ENCODE measurements at regions not wholly inside any gene's neighbourhood (a gene's known extent, or its start where the extent isn't known, plus 50 kb on each side); places are given as distances from the start of the nearest gene placed in this dataset.

GRCh38 chr5:74200560-74200959, 440.0 kb downstream of the ENC1 start:
- no peak for TF ChIP-seq CTCF (IDR thresholded peaks at IDR 0.05; ENCODE audit: low read length)
- TF ChIP-seq EZH2 (optimal IDR thresholded peaks at IDR 0.05; ENCODE audit: low read depth, low read length) = no peak
